ENCODE measurements at regions not wholly inside any gene's neighbourhood (a gene's known extent, or its start where the extent isn't known, plus 50 kb on each side); places are given as distances from the start of the nearest gene placed in this dataset.
"Not testable (repeated sequence)": the region's sequence is repeated elsewhere in the genome, so short reads cannot be mapped to it uniquely, and the experiment has no call there.

DNA sequence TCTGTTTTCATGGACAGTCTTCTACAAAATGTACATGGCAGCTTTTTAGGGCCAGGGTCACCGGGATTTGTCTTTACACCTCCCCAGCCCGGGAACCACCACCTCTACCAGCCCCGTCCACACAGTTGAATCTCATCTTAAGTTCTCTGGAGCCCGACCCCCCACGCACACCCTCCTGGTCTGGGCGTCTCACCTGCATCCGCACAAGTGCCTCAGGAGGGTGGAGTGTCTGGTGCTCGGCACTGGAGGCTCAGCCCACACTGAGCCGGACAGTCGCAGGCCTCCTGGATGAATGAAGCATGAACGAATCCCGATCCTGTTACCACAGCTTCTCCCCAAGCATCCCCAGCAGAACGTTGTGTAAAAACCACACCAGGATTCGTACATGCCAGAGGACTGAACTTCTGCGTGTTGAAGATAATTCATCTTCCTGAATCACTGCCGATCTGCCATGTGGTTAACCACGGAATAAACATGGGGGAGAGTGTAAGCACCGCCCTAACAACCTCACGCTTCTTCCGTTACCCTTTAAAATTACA is 162.0 kb downstream of the RTP5 start:
- DNase-seq, result no peak

DNA sequence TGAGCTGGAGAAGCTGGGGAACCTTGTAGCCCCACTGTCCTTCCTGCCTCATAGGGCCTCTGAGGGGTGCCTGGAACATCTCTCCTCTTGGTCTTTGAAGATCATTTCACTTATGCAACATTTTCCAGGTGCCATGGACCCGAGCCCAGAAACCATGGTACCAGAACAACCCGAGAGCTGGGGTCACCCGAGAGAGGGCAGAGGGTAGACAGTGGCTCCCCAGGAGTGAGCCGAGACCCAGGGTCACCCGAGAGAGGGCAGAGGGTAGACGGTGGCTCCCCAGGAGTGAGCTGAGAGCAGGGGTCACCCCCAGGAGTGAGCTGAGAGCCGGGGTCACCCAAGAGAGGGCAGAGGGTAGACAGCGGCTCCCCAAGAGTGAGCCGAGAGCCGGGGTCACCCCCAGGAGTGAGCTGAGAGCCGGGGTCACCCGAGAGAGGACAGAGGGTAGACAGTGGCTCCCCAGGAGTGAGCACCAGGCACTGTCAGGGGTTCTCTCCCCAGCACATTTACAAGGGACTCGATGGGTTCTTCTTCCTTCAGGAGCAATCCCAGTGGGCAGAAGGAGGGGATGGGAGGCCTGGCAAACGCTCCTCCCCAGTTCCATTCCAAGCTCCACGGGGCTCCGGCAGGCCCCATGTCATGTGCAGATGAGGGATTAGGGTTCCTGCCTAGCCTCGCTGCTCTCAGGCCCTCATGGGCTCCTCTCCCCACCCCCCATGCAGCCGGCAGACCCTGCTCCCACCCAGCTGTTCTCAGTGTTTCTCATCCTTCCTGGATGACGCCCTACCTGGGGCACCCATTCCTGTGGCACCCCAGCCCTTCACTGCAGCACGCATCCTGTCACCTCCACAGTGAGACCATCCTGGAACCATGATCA is 163.5 kb downstream of the RTP5 start:
- no peak for DNase-seq

DNA sequence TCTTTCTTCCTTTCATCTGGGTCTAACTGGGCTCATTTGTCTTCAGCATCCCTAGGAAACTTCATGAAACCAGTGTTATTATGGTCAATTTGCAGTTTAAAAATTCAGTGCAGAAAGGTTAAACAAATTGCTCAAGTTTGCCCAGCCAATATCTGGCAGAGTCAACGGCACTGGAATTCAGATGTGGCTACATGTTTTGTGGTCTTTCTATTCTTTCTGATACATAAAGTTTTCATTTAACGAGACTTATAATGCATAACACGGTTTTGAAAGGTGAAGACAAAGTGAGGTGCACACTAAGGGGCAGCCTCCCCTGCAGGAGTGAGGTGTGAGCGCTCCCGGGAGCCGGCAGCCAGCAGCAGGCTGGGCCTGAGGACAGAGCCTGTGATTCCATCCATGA is 164.6 kb downstream of the RTP5 start:
- DNase-seq, result no peak

GRCh38 chr2:242034996-242035814 is 165.7 kb downstream of the RTP5 start:
- DNase-seq, result no peak

DNA sequence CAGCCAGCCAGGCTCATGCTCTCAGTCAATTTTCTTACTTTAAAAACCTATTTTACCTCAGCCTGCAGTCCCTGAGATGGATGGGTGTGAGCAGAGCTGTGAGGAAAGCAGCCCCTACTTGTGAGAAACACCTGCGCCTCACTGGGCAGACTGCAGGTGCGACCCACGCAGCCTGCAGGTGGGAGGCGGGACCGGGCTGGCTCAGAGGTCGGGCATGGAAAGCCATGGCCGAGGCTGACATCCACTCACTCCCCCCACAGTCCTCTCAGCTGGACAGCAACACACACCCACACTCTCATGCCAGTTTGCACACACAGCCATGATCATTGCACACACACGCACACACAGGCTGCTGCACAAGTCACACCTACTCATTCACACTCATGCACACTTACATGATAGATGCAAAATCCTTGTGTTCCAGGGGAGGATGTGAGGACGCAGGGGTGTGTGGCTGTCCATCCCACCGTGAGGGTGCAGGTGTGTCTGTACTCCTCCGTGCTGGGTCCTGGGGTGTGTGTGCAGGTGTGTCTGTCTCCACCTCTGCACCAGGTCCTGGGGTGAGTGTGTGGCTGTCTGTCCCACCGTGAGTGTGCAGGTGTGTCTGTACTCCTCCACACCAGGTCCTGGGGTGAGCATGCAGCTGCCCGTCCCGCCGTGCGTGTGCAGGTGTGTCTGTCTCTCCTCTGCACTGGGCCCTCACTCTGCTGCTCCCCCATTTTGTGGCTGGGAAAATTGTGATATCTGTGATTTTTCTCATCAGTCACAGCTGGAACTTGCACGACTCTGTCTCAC is 166.5 kb downstream of the RTP5 start:
- no peak for DNase-seq

- no peak for DNase-seq
Observed at GRCh38 chr2:242036653-242036950, 167.1 kb downstream of the RTP5 start.

GRCh38 chr2:242038166-242038927 is 168.8 kb downstream of the RTP5 start:
- DNase-seq, result no peak

DNA sequence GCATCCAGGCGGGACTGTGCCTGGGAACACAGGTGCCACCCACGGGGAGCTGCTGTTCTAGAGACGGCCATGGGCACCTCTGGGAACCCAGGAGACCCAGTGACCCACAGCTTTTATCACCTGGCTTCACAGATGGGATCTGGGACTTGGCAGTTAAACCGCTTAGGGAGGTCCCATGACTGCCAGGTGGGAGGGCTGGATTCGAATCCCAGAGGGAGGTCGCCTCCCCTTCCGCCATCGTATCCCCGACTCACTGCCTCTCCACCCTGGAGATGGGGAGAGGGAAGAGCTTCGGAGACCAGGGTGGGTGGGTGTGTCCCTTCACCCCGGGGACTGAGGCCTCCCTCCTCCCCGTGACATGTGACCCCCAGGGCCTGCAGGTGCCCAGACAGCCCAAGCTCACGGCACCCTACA is 169.4 kb downstream of the RTP5 start:
- DNase-seq, result no peak

DNA sequence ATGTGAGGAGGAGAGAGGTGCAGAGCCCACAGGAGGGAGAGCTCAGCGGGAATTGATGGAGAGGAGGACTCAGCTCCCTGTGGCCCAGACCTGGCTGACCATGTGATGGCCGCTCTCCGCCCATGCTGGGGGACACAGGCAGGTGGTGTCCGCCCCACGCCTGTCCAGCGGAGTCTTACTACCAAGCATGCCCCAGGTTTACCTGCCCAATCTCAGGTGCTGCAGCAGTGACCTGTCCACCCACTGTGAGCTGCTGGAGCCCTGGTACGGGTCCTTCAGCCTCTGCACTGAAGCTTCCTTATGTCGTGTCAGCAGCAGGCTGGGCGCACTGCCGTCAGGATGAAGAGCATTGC is 170.8 kb downstream of the RTP5 start:
- DNase-seq, result no peak

DNA sequence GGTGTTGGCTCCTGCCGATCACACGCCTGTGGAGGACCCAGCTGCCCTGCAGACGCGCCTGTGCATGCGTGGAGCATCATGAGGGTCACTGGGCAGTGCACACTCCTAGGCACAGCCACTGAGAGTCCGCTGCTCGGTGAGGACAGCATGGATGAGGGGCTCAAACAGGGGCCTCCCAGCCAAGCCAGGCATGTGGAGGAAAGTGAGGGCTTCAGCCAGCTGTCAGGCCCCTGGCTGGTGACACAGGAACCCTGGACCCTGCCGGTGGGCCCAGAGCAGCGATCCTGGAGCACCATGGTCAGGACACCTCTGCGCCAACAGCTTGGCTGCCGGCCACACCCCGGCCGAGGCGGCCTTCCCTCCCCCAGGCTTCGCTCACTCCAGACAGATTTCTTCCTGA is 171.2 kb downstream of the RTP5 start:
- no peak for DNase-seq

- DNase-seq, result no peak
Observed at GRCh38 chr2:242041816-242042215, 172.3 kb downstream of the RTP5 start.

DNA sequence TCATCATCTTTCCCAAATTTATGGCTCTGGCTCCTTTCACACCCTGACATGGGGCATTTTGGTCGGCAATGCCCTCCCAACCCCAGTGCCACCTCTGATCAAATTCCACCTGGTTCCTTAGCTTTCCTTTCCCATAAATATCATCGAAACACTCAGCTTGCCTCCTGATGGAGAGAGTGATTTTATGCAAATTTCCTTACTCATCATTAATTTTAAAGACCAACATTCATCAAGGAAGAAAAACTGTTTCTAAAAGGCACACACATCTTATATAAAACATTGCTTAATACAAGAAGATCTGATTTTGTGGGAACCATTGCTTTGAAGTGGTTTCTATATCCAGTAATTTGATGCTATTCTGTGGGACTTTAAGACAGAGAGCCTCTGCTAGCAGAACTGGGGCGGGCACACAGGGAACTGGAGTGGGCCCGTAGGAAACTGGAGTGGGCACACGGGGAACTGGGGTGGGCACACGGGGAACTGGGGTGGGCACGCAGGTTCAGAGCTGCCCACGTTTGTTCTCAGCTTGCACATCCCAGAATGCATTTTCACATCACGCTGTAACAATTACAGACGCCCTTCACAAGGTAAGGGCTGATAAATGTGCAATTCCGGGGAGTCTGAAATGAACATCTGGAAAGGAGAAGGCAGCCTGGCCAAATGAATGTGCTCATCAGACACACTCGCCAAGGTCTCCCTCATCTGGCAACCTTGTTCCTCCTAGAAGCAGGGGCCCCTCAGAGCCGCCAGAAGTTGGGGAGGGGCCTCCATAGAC is 174.2 kb downstream of the RTP5 start:
- no peak for DNase-seq

DNA sequence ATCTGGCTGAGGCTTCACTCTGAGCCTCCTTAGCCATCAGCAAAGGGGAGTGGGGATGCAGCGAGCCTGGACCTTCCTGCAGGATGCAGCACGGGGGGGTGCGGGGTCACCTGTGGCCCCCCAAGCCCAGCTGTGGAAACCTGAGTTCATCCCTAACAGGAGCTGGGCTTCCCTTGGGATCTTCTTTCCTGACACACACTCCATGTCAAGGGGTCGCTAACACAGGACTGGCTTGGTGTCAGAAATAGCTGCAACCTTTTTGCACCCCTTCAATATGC is 174.7 kb downstream of the RTP5 start:
- no peak for DNase-seq

GRCh38 chr2:242045596-242046144 is 176.1 kb downstream of the RTP5 start:
- not testable (repeated sequence) for DNase-seq

DNA sequence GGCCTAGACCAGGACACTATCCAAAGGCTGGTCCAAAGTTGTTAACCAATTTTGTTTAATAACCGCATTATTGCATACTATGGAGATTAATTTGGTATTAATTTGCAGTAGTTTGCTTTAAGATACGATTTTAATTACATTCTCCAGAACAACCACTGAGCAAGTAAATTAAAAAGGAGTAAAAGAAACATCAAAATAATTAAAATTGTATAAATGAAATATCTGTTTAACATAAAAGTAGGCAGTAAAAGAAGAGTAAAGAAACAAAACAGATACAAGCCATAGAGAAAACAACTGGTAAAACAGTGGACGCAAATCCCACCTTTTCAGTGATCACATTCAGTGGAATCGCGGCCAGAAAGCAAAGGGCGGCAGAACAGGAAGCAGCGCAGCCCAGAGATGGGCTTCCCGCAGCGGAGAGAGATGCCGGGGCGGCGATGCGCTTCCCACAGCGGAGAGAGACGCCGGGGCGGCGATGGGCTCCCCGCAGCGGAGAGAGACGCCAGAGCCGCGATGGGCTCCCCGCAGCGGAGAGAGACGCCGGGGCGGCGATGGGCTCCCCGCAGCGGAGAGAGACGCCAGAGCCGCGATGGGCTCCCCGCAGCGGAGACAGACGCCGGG is 176.8 kb downstream of the RTP5 start:
- DNase-seq, result no peak

GRCh38 chr2:242047963-242048362 is 178.4 kb downstream of the RTP5 start:
- no peak for DNase-seq

- DNase-seq, result no peak
Observed at GRCh38 chr2:242048479-242048878, 178.9 kb downstream of the RTP5 start.

GRCh38 chr2:242049492-242049891 is 180.0 kb downstream of the RTP5 start:
- DNase-seq, result not testable (repeated sequence)

DNA sequence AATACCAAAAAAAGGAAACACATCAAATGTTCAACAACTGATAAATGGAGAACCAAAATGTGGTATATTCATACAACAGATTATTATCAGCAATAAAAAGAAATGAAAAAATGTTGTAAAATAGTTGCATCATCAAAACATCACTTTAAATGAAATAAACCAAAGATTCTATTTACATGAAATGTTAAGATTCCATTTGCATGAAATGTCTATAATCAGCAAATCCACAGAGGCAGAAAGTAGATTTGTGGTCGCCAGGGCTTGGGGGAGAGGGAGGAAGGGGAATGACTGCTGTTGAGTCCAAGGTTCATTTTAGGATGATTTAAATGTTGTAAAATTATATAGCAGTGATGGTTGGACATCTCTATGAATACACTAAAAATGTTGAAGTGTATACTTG is 181.9 kb downstream of the RTP5 start:
- DNase-seq, result no peak

GRCh38 chr2:242052421-242052820 is 182.9 kb downstream of the RTP5 start:
- DNase-seq, result no peak

DNA sequence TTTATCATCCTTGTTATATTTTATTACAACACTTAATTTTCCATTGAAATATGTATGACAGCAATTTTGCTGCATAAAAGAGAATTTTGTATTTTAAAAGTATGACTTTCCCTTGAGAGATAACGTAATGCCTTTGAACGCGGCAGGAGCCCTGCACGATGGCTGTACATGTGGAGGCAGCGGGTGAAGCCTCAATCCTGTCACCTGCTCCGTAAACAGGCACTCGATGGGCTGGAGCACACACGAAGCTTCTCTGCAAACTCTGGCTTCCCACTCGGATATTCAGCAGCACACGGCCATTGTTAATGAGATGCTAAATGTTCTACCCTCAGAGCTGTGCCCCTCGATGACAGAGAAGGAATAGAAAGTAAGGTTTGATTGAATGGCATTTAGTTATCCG is 184.4 kb downstream of the RTP5 start:
- DNase-seq, result no peak
